GM18505 (cell line): ENCODE measurements at regions not wholly inside any gene's neighbourhood (a gene's known extent, or its start where the extent isn't known, plus 50 kb on each side); places are given as distances from the start of the nearest gene placed in this dataset.
"Not testable (repeated sequence)": the region's sequence is repeated elsewhere in the genome, so short reads cannot be mapped to it uniquely, and the experiment has no call there.

Source experiments
- ATAC-seq: cut with Tn5 transposase; IDR thresholded peaks from one replicate; pipeline ENCODE4 v1.9.1; 2021; ENCODE audit not compliant: unreplicated experiment
- POLR2A ChIP-seq: IDR thresholded peaks from 4 replicates; pipeline ENCODE4 v1.6.1; 2011; ENCODE audit warnings: borderline replicate concordance; ENCODE audit not compliant: insufficient read depth, insufficient read length; ENCODE audit errors: extremely low read depth

- no peak for TF ChIP-seq POLR2A
- ATAC-seq, result no peak
Measured at GRCh38 chr20:53891306-53891894, 179.0 kb downstream of the BCAS1 start.

GRCh38 chr20:53890443-53891305 is 179.7 kb downstream of the BCAS1 start:
- no peak for ATAC-seq
- TF ChIP-seq POLR2A, result no peak

- no peak for TF ChIP-seq POLR2A
Measured at GRCh38 chr20:53889411-53890148, 180.8 kb downstream of the BCAS1 start.

GRCh38 chr20:53888951-53889350 is 181.4 kb downstream of the BCAS1 start:
- ATAC-seq, result no peak
- no peak for TF ChIP-seq POLR2A

More at GRCh38 chr20:53889411-53890148, 180.8 kb downstream of the BCAS1 start:
- ATAC-seq, result no peak

GRCh38 chr20:53888510-53888909 is 181.9 kb downstream of the BCAS1 start:
- no peak for ATAC-seq

GRCh38 chr20:53887973-53888372 is 182.4 kb downstream of the BCAS1 start:
- ATAC-seq, result no peak
- no peak for TF ChIP-seq POLR2A

More at GRCh38 chr20:53888510-53888909, 181.9 kb downstream of the BCAS1 start:
- TF ChIP-seq POLR2A, result no peak

- no peak for TF ChIP-seq POLR2A
- no peak for ATAC-seq
Measured at GRCh38 chr20:53884859-53885541, 185.4 kb downstream of the BCAS1 start.

GRCh38 chr20:53883098-53883911 is 187.1 kb downstream of the BCAS1 start:
- ATAC-seq, result no peak
- no peak for TF ChIP-seq POLR2A

- ATAC-seq, result not testable (repeated sequence)
Measured at GRCh38 chr20:53882438-53882986, 187.9 kb downstream of the BCAS1 start.

GRCh38 chr20:53881362-53881761 is 189.0 kb downstream of the BCAS1 start:
- ATAC-seq, result no peak
- TF ChIP-seq POLR2A, result no peak

- ATAC-seq, result no peak
Measured at GRCh38 chr20:53880108-53880641, 190.2 kb downstream of the BCAS1 start.

More at GRCh38 chr20:53880108-53880641, 190.2 kb downstream of the BCAS1 start:
- TF ChIP-seq POLR2A, result no peak
